ENCODE measurements at regions not wholly inside any gene's neighbourhood (a gene's known extent, or its start where the extent isn't known, plus 50 kb on each side); places are given as distances from the start of the nearest gene placed in this dataset.
A peak's percentile ranks its signal among the peaks of the same experiment; 100 is the strongest.

GRCh38 chr7:94247970-94248369 is 146.7 kb upstream of the COL1A2 start:
- TF ChIP-seq CTCF (IDR thresholded peaks at IDR 0.05; ENCODE audit: unreplicated experiment in 3 of 3), result no peak

GRCh38 chr7:94249631-94250030 is 145.1 kb upstream of the COL1A2 start:
- no peak for TF ChIP-seq CTCF (IDR thresholded peaks at IDR 0.05; ENCODE audit: unreplicated experiment in 3 of 3)
- Mint-ChIP-seq H3K9me3 (no peaks in the 10 kb centered on the region), H3K4me1 (peaks cover 19% of the 10 kb centered on the region)

More at GRCh38 chr7:94247970-94248369, 146.7 kb upstream of the COL1A2 start:
- Mint-ChIP-seq H3K4me1 (peaks cover 4% of the 10 kb centered on the region), H3K4me3 (no peak overlapping the region), H3K27ac (no peak overlapping the region), H3K9me3 (no peaks in the 10 kb centered on the region), H3K27me3 (ENCODE audit: low read depth) (peaks cover 7% of the 10 kb centered on the region), H3K36me3 (ENCODE audit: low read depth) (no peaks in the 10 kb centered on the region)

GRCh38 chr7:94250124-94250523 is 144.6 kb upstream of the COL1A2 start:
- Mint-ChIP-seq H3K27me3 (ENCODE audit: low read depth) (peaks cover 7% of the 10 kb centered on the region), H3K27ac (peak overlapping the region in 1 of 3 experiments; percentile 3), H3K9me3 (no peaks in the 10 kb centered on the region), H3K36me3 (ENCODE audit: low read depth) (no peaks in the 10 kb centered on the region), H3K4me3 (no peak overlapping the region), H3K4me1 (peaks cover 22% of the 10 kb centered on the region)
- TF ChIP-seq CTCF (IDR thresholded peaks at IDR 0.05; ENCODE audit: unreplicated experiment in 3 of 3), result no peak

More at GRCh38 chr7:94249631-94250030, 145.1 kb upstream of the COL1A2 start:
- Mint-ChIP-seq H3K4me3 (no peak overlapping the region), H3K27ac (no peak overlapping the region), H3K36me3 (ENCODE audit: low read depth) (no peaks in the 10 kb centered on the region), H3K27me3 (ENCODE audit: low read depth) (peaks cover 7% of the 10 kb centered on the region)

- no peak for TF ChIP-seq CTCF (IDR thresholded peaks at IDR 0.05; ENCODE audit: unreplicated experiment in 3 of 3)
- no peak overlapping the region for H3K4me3 Mint-ChIP-seq
- H3K27ac Mint-ChIP-seq, result no peak overlapping the region
- peaks cover 22% of the 10 kb centered on the region for H3K4me1 Mint-ChIP-seq
- H3K27me3 Mint-ChIP-seq (ENCODE audit: low read depth), result peaks cover 7% of the 10 kb centered on the region
- H3K36me3 Mint-ChIP-seq (ENCODE audit: low read depth), result no peaks in the 10 kb centered on the region
- H3K9me3 Mint-ChIP-seq, result no peaks in the 10 kb centered on the region
These were observed 143.7 kb upstream of the COL1A2 start for GRCh38 chr7:94250987-94251386.

- no peaks in the 10 kb centered on the region for H3K36me3 Mint-ChIP-seq (ENCODE audit: low read depth)
- no peak overlapping the region for H3K4me3 Mint-ChIP-seq
- TF ChIP-seq CTCF (IDR thresholded peaks at IDR 0.05; ENCODE audit: unreplicated experiment in 3 of 3), result no peak
- peaks cover 7% of the 10 kb centered on the region for H3K27me3 Mint-ChIP-seq (ENCODE audit: low read depth)
- H3K9me3 Mint-ChIP-seq, result no peaks in the 10 kb centered on the region
- H3K27ac Mint-ChIP-seq, result no peak overlapping the region
- H3K4me1 Mint-ChIP-seq, result peaks cover 22% of the 10 kb centered on the region
These were observed 142.6 kb upstream of the COL1A2 start for GRCh38 chr7:94252124-94252523.

- H3K4me1 Mint-ChIP-seq, result peaks cover 22% of the 10 kb centered on the region
- H3K36me3 Mint-ChIP-seq (ENCODE audit: low read depth), result no peaks in the 10 kb centered on the region
- H3K4me3 Mint-ChIP-seq, result no peak overlapping the region
- H3K9me3 Mint-ChIP-seq, result no peaks in the 10 kb centered on the region
- peaks cover 7% of the 10 kb centered on the region for H3K27me3 Mint-ChIP-seq (ENCODE audit: low read depth)
- peak overlapping the region; percentile 0 to 74 (median 72) for H3K27ac Mint-ChIP-seq
- no peak for TF ChIP-seq CTCF (IDR thresholded peaks at IDR 0.05; ENCODE audit: unreplicated experiment in 3 of 3)
These were observed 141.7 kb upstream of the COL1A2 start for GRCh38 chr7:94252971-94253370.

All from nephron (organoid).